ENCODE measurements at regions not wholly inside any gene's neighbourhood (a gene's known extent, or its start where the extent isn't known, plus 50 kb on each side); places are given as distances from the start of the nearest gene placed in this dataset.

- Histone ChIP-seq H3K9ac (no peak overlapping the region), H3K27me3 (no peaks in the 10 kb centered on the region), H3K27ac (no peak overlapping the region), H3K4me3 (no peak overlapping the region), H3K4me1 (peaks cover 0 to 5% (median 3%) of the 10 kb centered on the region in 10 experiments; a peak in 6 of 20 replicates), H4K20me1 (no peaks in the 10 kb centered on the region), H3K4me2 (no peak overlapping the region), H3K9me3 (replicated peaks in 1 of 11) (peaks cover 0 to 10% (median 0%) of the 10 kb centered on the region in 11 experiments; a peak in 5 of 22 replicates), H3K36me3 (no peaks in the 10 kb centered on the region)
- TF ChIP-seq Cebpa-rat (IDR thresholded peaks at IDR 0.05) = no peak
These were observed 59.6 kb upstream of the ZNF599 start for GRCh38 chr19:34832581-34833112.

- no peak overlapping the region for H3K4me3 ChIP-seq
These were observed 58.7 kb upstream of the ZNF599 start for GRCh38 chr19:34831714-34832113.

GRCh38 chr19:34828156-34828555, 55.1 kb upstream of the ZNF599 start:
- H3K4me1 ChIP-seq = no peaks in the 10 kb centered on the region
- no peak overlapping the region for H3K27ac ChIP-seq
- H3K27me3 ChIP-seq = no peaks in the 10 kb centered on the region
- no peaks in the 10 kb centered on the region; a peak in 1 of 22 replicates for H3K36me3 ChIP-seq
- no peak overlapping the region for H3K9ac ChIP-seq
- no peak for TF ChIP-seq Cebpa-rat (IDR thresholded peaks at IDR 0.05)
- no peaks in the 10 kb centered on the region for H4K20me1 ChIP-seq
- H3K4me2 ChIP-seq = no peak overlapping the region
- H3K9me3 ChIP-seq (replicated peaks in 1 of 11) = peaks cover 0 to 8% (median 0%) of the 10 kb centered on the region in 11 experiments; a peak in 4 of 22 replicates
- H3K4me3 ChIP-seq = no peak overlapping the region

More at GRCh38 chr19:34831714-34832113, 58.7 kb upstream of the ZNF599 start:
- no peaks in the 10 kb centered on the region for H3K27me3 ChIP-seq
- no peak overlapping the region for H3K4me2 ChIP-seq
- no peaks in the 10 kb centered on the region for H3K4me1 ChIP-seq
- H3K9me3 ChIP-seq (replicated peaks in 1 of 11) = peaks cover 0 to 10% (median 0%) of the 10 kb centered on the region in 11 experiments; a peak in 5 of 22 replicates
- no peaks in the 10 kb centered on the region for H3K36me3 ChIP-seq
- H3K27ac ChIP-seq = no peak overlapping the region
- no peak overlapping the region for H3K9ac ChIP-seq
- no peaks in the 10 kb centered on the region for H4K20me1 ChIP-seq
- TF ChIP-seq Cebpa-rat (IDR thresholded peaks at IDR 0.05) = no peak

- TF ChIP-seq Cebpa-rat (IDR thresholded peaks at IDR 0.05) = no peak
- Histone ChIP-seq H4K20me1 (no peaks in the 10 kb centered on the region), H3K9me3 (replicated peaks in 1 of 11) (peaks cover 3 to 18% (median 9%) of the 10 kb centered on the region in 11 experiments; a peak in 18 of 22 replicates)
These were observed 52.2 kb upstream of the ZNF599 start for GRCh38 chr19:34825212-34825611.

GRCh38 chr19:34824686-34825085, 51.7 kb upstream of the ZNF599 start:
- Histone ChIP-seq H3K4me1 (no peaks in the 10 kb centered on the region), H3K27me3 (no peaks in the 10 kb centered on the region), H3K27ac (no peak overlapping the region), H3K9me3 (replicated peaks in 1 of 11) (peaks cover 5 to 23% (median 11%) of the 10 kb centered on the region in 11 experiments; a peak in 19 of 22 replicates), H3K4me3 (no peak overlapping the region), H3K9ac (no peak overlapping the region), H3K4me2 (no peak overlapping the region), H3K36me3 (peaks cover 0 to 8% (median 0%) of the 10 kb centered on the region in 11 experiments; a peak in 4 of 22 replicates), H4K20me1 (no peaks in the 10 kb centered on the region)
- TF ChIP-seq Cebpa-rat (IDR thresholded peaks at IDR 0.05) = no peak

More at GRCh38 chr19:34825212-34825611, 52.2 kb upstream of the ZNF599 start:
- no peak overlapping the region for H3K9ac ChIP-seq
- H3K4me3 ChIP-seq = no peak overlapping the region
- no peak overlapping the region for H3K4me2 ChIP-seq
- H3K27ac ChIP-seq = no peak overlapping the region
- H3K36me3 ChIP-seq = peaks cover 0 to 5% (median 0%) of the 10 kb centered on the region in 11 experiments; a peak in 3 of 22 replicates
- no peaks in the 10 kb centered on the region for H3K4me1 ChIP-seq
- no peaks in the 10 kb centered on the region for H3K27me3 ChIP-seq

All from BLaER1 treated with 17β-estradiol and CSF1 and Interleukin-3, amounts not matched to agents 10 nM and 100 nM (cell line).